Osteoblast (primary cell): ENCODE measurements at regions not wholly inside any gene's neighbourhood (a gene's known extent, or its start where the extent isn't known, plus 50 kb on each side); places are given as distances from the start of the nearest gene placed in this dataset.

Source experiments
- DNase-seq: peaks from one replicate; pipeline ENCODE4 v3.0.0; 2011; ENCODE audit warnings: low spot score, mixed read lengths; ENCODE audit not compliant: insufficient read length; ENCODE audit errors: missing footprints
- H2AFZ ChIP-seq: 2 replicates; pipeline ENCODE4 v1.6.0; 2011; ENCODE audit warnings: mild to moderate bottlenecking, low read length
- H3K27ac ChIP-seq: 2 replicates; pipeline ENCODE4 v1.5.1; 2011; ENCODE audit warnings: mild to moderate bottlenecking, low read depth, low read length, moderate library complexity
- H3K27me3 ChIP-seq: 2 replicates; pipeline ENCODE4 v1.6.0; 2012; ENCODE audit warnings: mild to moderate bottlenecking, control low read depth, inconsistent platforms, low read length, moderate library complexity; ENCODE audit not compliant: insufficient read depth
- H3K36me3 ChIP-seq: 2 replicates; pipeline ENCODE4 v1.5.1; 2011; ENCODE audit warnings: mild to moderate bottlenecking, low read length, control low read depth, moderate library complexity; ENCODE audit not compliant: insufficient read depth
- H3K4me1 ChIP-seq: 2 replicates; pipeline ENCODE4 v1.5.1; 2011; ENCODE audit warnings: mild to moderate bottlenecking, low read length, control low read depth, moderate library complexity; ENCODE audit not compliant: insufficient read depth
- H3K4me2 ChIP-seq: 2 replicates; pipeline ENCODE4 v1.6.0; 2011; ENCODE audit warnings: mild to moderate bottlenecking, low read length; ENCODE audit not compliant: insufficient read depth
- H3K4me3 ChIP-seq: fragments of 200-600 bp; sonication (generic); 3 replicates; pipeline ENCODE4 v1.5.1; 2012; ENCODE audit warnings: mild to moderate bottlenecking, low read length, inconsistent platforms; ENCODE audit not compliant: insufficient read depth
- H3K79me2 ChIP-seq: 2 replicates; pipeline ENCODE4 v1.6.0; 2012; ENCODE audit warnings: mild to moderate bottlenecking, low read length, control low read depth, inconsistent platforms; ENCODE audit not compliant: insufficient read depth
- H3K9me3 ChIP-seq: 2 replicates; pipeline ENCODE4 v1.5.1; 2011; ENCODE audit warnings: low read depth, low read length, control low read depth
- H4K20me1 ChIP-seq: 2 replicates; pipeline ENCODE4 v1.6.0; 2012; ENCODE audit warnings: mild to moderate bottlenecking, low read length, control low read depth; ENCODE audit not compliant: insufficient read depth
- TF ChIP-seq, protein P1 (sequence below): IDR thresholded peaks from 2 replicates; pipeline ENCODE4 v1.5.1; 2011; ENCODE audit warnings: mild to moderate bottlenecking, low read depth, low read length, moderate library complexity; ENCODE audit errors: extremely low read depth

- no peaks in the 10 kb centered on the region for H3K36me3 ChIP-seq
- no peak overlapping the region for H3K4me2 ChIP-seq
- no peak overlapping the region for H3K27ac ChIP-seq
- H3K4me1 ChIP-seq: no peaks in the 10 kb centered on the region
- DNase-seq: no peak
- TF ChIP-seq, protein P1, sequence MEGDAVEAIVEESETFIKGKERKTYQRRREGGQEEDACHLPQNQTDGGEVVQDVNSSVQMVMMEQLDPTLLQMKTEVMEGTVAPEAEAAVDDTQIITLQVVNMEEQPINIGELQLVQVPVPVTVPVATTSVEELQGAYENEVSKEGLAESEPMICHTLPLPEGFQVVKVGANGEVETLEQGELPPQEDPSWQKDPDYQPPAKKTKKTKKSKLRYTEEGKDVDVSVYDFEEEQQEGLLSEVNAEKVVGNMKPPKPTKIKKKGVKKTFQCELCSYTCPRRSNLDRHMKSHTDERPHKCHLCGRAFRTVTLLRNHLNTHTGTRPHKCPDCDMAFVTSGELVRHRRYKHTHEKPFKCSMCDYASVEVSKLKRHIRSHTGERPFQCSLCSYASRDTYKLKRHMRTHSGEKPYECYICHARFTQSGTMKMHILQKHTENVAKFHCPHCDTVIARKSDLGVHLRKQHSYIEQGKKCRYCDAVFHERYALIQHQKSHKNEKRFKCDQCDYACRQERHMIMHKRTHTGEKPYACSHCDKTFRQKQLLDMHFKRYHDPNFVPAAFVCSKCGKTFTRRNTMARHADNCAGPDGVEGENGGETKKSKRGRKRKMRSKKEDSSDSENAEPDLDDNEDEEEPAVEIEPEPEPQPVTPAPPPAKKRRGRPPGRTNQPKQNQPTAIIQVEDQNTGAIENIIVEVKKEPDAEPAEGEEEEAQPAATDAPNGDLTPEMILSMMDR: no peak
- no peak overlapping the region for H2AFZ ChIP-seq
- H3K4me3 ChIP-seq: no peak overlapping the region
- no peaks in the 10 kb centered on the region for H3K27me3 ChIP-seq
- no peaks in the 10 kb centered on the region for H3K79me2 ChIP-seq
- H3K9me3 ChIP-seq: no peaks in the 10 kb centered on the region
- no peaks in the 10 kb centered on the region for H4K20me1 ChIP-seq
Measured at GRCh38 chr2:208573569-208573968, 167.0 kb downstream of the PTH2R start.

DNA sequence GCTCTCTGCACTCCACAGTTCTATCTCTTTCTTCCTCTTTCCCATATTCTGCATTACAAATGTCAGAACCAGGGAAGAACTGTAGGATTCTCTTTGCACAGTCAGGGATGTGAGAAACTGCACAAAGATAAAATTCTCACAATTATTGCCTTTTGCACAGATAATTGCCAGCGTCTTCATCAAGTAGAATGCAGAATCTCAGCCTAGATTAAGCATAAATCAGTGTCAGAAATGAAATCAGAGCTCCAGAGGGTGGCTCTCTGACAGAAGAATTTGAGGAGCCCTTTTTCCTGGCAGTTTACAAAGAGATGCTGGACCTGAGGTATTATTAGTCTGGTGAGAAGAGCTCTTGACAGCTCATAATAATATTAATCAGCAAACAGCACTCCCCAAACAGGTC lies 173.1 kb downstream of the PTH2R start:
- no peak overlapping the region for H3K4me2 ChIP-seq
- H4K20me1 ChIP-seq: no peaks in the 10 kb centered on the region
- H2AFZ ChIP-seq: no peak overlapping the region
- H3K79me2 ChIP-seq: no peaks in the 10 kb centered on the region
- TF ChIP-seq, protein P1: no peak
- no peak for DNase-seq
- no peaks in the 10 kb centered on the region for H3K36me3 ChIP-seq
- H3K27ac ChIP-seq: no peak overlapping the region
- H3K4me1 ChIP-seq: no peaks in the 10 kb centered on the region
- no peaks in the 10 kb centered on the region for H3K27me3 ChIP-seq
- H3K9me3 ChIP-seq: no peaks in the 10 kb centered on the region
- no peak overlapping the region for H3K4me3 ChIP-seq

DNA sequence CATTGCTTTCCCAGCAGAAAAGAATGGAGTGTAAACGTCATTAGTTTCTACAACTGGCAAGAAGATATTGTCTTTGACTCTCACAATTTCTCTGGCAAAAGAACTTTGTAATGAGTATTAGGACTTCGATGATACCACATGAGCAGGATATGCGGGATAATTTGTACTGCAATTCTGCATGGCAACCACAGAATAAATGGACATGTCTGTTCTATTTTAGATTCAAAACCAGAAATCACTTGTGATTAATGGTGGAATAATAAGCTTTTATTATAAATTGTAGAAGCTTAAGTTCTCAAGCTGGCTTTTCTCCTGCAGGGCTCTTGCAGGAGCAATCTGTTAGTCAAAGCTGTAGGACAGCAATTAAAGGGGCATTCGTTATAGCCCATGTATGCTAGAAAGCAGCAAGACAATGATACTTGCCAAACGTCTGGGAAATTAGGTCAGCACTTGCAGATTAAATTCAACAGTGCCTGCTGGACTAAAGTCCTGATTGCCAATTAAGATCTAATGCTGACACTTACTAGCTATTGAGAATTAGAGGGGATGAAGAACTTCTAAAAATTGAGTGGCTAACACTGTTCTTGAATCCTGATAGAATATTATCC lies 177.9 kb downstream of the PTH2R start:
- TF ChIP-seq, protein P1: no peak
- Histone ChIP-seq H3K9me3 (no peaks in the 10 kb centered on the region), H3K27ac (no peak overlapping the region), H4K20me1 (no peaks in the 10 kb centered on the region), H3K27me3 (no peaks in the 10 kb centered on the region), H3K4me1 (no peaks in the 10 kb centered on the region), H3K4me2 (no peak overlapping the region), H2AFZ (no peak overlapping the region), H3K79me2 (no peaks in the 10 kb centered on the region), H3K36me3 (no peaks in the 10 kb centered on the region), H3K4me3 (no peak overlapping the region)
- no peak for DNase-seq

GRCh38 chr2:208586516-208586915 lies 179.9 kb downstream of the PTH2R start:
- TF ChIP-seq, protein P1: no peak
- Histone ChIP-seq H3K79me2 (no peaks in the 10 kb centered on the region), H2AFZ (no peak overlapping the region), H3K9me3 (no peaks in the 10 kb centered on the region), H3K4me1 (no peaks in the 10 kb centered on the region), H3K27ac (no peak overlapping the region), H3K27me3 (no peaks in the 10 kb centered on the region), H3K4me2 (no peak overlapping the region), H3K4me3 (no peak overlapping the region), H3K36me3 (no peaks in the 10 kb centered on the region), H4K20me1 (no peaks in the 10 kb centered on the region)
- DNase-seq: no peak
